Mucosa of descending colon (tissue), 3 donors: ENCODE measurements at regions not wholly inside any gene's neighbourhood (a gene's known extent, or its start where the extent isn't known, plus 50 kb on each side); places are given as distances from the start of the nearest gene placed in this dataset.

Experiments
- ATAC-seq: fragments of 200-7000 bp; cut with Tn5 transposase; one replicate; pipeline ENCODE4 v1.9.1; 2020; ENCODE audit warnings: mild to moderate bottlenecking, moderate library complexity
- DNase-seq, 3 donors: peaks; one replicate each; pipeline ENCODE4 v3.0.0-alpha.2; 2020
- H3K36me3 ChIP-seq: fragments of 200-600 bp; one replicate; pipeline ENCODE4 v1.8.0; 2021; ENCODE audit warnings: low read depth, mild to moderate bottlenecking
- H3K4me1 ChIP-seq: fragments of 200-600 bp; one replicate; pipeline ENCODE4 v1.8.0; 2021; ENCODE audit warnings: low read depth, mild to moderate bottlenecking
- H3K4me3 ChIP-seq: fragments of 200-600 bp; one replicate; pipeline ENCODE4 v1.8.0; 2021; ENCODE audit warnings: mild to moderate bottlenecking
- H3K9me3 ChIP-seq: fragments of 200-600 bp; one replicate; pipeline ENCODE4 v1.8.0; 2021; ENCODE audit warnings: mild to moderate bottlenecking
- intact Hi-C, 2 donors: fragments of 100-400 bp; cut with DNase I in 1 of 2; cut with micrococcal nuclease in 1 of 2; formaldehyde crosslinking; loops; one replicate each; pipeline versions ENCODE4 v1.11.0 to v1.11.1; 2022; cut with DNase I, micrococcal nuclease
- TF ChIP-seq, protein P1 (sequence below): fragments of 200-600 bp; IDR thresholded peaks from one replicate; pipeline ENCODE4 v1.8.0; 2022; ENCODE audit warnings: antibody characterized with exemption, mild to moderate bottlenecking
- donor health status: DM: no; HTN: no; CAD: no; lungs with moderate emphysema.
- donor health status: DM: no; HTN: no; CAD: no.
- donor health status: DM: no; HTN: yes; CAD: no.

DNA sequence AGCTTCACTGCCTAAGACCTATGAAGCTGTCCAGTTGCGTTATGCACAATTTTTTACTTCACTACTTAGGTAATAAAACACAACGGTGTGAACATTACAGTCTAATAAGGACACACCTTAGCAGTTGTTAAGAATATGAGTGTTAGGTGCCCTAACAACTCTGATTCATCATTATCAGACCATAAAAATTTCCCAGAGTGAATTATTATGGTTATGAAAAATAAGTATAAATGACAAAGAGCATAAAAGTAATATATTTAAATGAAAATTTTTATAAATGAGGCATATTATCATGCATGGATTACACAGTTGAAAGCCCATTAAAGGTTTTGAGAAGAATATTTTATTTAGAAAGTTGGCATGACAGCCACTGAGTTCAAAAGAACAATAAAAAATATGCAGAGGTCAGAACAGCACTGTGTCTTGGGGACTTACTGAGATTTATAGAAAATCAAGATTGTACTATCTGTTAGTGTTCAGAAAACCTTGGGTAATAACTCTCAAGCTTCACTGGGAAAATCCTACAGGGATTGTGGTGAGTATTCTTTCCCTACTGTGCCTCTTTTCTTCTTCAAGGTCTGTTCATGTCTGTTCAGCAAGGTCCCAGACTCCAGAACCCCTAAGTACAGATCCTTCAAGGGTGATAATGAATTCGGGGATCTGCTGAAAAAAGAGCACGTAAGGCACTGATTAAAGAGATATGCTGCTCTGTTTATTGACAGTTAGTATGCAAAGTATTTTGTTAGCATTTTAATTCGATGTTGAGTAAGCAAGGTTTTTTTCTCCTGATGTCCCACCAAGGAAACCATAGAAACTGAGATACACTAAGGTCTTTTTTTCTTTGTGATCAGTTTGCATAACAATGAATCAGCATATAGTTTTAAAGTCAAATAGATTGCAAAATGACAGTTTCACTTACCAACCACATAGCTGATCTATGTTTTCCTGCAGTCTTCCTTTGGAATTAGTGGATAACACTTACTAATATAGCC lies 250.0 kb downstream of the DSEL start:
- H3K36me3 ChIP-seq = no peaks in the 10 kb centered on the region
- TF ChIP-seq, protein P1, sequence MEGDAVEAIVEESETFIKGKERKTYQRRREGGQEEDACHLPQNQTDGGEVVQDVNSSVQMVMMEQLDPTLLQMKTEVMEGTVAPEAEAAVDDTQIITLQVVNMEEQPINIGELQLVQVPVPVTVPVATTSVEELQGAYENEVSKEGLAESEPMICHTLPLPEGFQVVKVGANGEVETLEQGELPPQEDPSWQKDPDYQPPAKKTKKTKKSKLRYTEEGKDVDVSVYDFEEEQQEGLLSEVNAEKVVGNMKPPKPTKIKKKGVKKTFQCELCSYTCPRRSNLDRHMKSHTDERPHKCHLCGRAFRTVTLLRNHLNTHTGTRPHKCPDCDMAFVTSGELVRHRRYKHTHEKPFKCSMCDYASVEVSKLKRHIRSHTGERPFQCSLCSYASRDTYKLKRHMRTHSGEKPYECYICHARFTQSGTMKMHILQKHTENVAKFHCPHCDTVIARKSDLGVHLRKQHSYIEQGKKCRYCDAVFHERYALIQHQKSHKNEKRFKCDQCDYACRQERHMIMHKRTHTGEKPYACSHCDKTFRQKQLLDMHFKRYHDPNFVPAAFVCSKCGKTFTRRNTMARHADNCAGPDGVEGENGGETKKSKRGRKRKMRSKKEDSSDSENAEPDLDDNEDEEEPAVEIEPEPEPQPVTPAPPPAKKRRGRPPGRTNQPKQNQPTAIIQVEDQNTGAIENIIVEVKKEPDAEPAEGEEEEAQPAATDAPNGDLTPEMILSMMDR = no peak
- intact Hi-C loops = no loop called here
- H3K9me3 ChIP-seq = no peaks in the 10 kb centered on the region
- ATAC-seq = no peak
- H3K4me3 ChIP-seq = no peak overlapping the region
- DNase-seq = no peak
- no peaks in the 10 kb centered on the region for H3K4me1 ChIP-seq

DNA sequence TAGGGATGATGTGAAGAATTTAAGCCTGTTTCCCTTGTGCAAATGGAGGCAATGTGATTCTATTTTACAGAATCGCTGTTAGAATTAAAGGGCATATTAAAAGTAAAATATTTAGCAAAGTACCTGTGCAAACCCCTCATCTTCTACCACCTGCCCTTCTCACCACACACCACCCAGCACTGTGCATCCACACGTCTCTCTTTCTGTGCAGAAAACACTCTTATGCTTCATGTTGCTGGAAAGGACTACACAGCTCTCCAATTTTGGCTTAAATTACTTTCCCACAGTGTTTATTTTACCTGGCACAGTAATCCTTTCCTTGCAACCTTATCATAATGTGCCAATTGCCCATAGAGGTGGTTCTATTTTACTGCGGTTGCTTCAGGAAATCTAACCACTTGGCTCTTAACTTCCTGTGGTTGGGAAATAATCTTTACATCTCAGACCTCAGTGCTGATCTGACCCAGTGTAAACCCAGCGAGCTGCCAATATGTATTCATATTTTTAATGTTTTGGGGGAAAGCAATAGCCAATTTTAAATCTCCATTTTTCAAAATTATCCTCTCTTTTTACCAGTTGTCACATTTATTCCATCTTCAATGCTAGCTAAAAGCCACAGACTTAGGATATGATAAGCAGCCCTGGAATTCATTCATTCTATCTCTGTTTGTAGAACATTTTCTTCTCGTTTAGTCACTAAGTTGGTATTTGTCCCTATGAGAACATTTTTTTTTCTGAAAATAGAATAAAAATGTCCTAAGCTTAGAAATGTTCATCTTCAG lies 250.9 kb downstream of the DSEL start:
- Histone ChIP-seq H3K9me3 (no peaks in the 10 kb centered on the region), H3K4me1 (no peaks in the 10 kb centered on the region), H3K4me3 (no peak overlapping the region), H3K36me3 (no peaks in the 10 kb centered on the region)
- intact Hi-C loops = no loop called here
- TF ChIP-seq, protein P1 = no peak
- ATAC-seq = no peak
- DNase-seq = no peak

DNA sequence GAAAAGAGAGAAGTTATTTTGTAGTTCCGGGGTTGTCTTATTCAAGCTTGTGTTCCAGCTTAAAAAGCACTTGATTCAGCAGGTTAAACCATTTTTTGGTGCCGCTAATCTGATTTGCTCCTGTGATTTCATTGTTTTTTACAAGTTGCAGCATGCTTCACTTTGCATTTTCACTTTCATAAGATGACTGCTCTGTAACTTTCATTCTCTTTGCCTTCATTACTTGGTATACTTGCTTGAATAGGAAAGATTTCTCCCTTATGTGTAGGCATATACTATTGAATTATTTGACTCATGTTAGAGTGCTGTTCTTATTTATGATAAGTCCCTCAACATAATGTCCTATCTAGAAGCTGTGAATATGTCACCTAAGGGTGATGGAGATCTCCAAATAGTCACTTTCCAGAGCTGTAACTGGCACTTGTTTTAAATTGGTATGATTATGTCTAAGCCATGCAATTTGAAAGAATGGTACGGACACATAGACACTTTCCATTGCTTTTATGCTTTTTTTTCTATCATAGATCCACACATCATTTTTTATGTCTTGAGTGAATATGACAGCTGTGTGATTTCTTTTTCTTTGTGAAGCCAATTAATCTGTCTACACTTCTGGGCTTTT lies 254.5 kb downstream of the DSEL start:
- intact Hi-C loops = no loop called here
- no peaks in the 10 kb centered on the region for H3K36me3 ChIP-seq
- no peak for ATAC-seq

DNA sequence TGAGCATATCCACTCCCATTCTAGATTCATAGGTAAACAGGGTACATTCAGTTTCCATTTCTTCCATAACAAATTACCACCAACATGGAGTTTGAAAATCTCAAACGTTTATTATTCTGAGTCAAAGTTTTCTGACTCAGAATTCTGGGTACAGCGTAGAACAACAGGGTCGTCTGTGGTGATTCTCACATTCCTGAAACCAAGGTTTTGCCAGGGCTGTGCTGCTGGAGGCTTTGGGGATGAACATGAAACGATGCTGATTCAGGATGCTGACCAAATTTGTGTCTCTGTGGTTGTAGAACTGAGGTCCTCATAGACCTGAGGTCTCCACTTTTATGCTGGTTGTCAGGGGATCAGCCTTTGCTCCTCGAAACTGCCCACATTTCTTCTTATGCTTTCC lies 255.7 kb downstream of the DSEL start:
- intact Hi-C loops = no loop called here
- H3K36me3 ChIP-seq = no peaks in the 10 kb centered on the region
- H3K4me1 ChIP-seq = no peaks in the 10 kb centered on the region
- DNase-seq = no peak
- H3K4me3 ChIP-seq = no peak overlapping the region
- TF ChIP-seq, protein P1 = no peak
- no peaks in the 10 kb centered on the region for H3K9me3 ChIP-seq
- ATAC-seq = no peak

More for the DNA sequence above, 254.5 kb downstream of the DSEL start:
- no peak for DNase-seq
- H3K4me3 ChIP-seq = no peak overlapping the region
- no peaks in the 10 kb centered on the region for H3K9me3 ChIP-seq
- TF ChIP-seq, protein P1 = no peak
- no peaks in the 10 kb centered on the region for H3K4me1 ChIP-seq

DNA sequence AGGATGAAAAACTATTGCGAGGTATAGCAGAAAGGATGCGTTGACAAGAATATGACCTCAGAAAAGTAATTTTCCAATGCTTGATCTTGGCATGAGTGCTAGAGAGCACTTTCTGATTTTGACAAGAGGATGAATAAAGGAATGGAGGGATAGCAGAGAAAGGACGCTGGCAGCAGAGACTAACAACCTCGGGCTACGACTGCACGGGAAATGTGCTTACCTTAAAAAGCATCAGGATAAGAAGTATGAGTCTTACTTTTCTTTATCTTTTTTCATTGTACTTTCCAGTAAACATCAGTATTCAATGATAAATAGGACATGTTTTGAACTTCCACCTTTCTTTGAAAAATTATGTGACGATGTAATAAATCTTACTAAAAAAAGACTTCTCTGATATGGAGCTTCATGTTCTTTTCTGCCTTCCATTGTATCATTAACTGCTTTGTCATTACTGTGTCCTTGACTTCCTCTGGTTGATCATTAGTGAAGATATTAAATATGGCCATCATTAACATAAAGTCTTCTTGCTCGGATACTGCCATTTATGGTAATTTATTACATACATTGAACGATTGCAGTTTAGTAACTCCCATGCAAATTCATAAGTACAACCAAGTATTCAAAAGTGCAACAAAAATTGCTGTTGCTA lies 265.6 kb downstream of the DSEL start:
- H3K9me3 ChIP-seq = no peaks in the 10 kb centered on the region

More for the DNA sequence above, 265.6 kb downstream of the DSEL start:
- TF ChIP-seq, protein P1 = no peak
- ATAC-seq (no peak), DNase-seq (no peak)
- intact Hi-C loops = no loop called here
- H3K36me3 ChIP-seq = no peaks in the 10 kb centered on the region
- H3K4me1 ChIP-seq = no peaks in the 10 kb centered on the region
- no peak overlapping the region for H3K4me3 ChIP-seq
